PFSK-1 (cell line): ENCODE measurements at regions not wholly inside any gene's neighbourhood (a gene's known extent, or its start where the extent isn't known, plus 50 kb on each side); places are given as distances from the start of the nearest gene placed in this dataset.

ENCODE experiments used
- POLR2AphosphoS5 ChIP-seq: IDR thresholded peaks from 2 replicates; pipeline ENCODE4 v1.6.1; 2012; ENCODE audit warnings: low read depth, mild to moderate bottlenecking, control low read depth, low read length, moderate library complexity
- REST ChIP-seq, 2 experiments: IDR thresholded peaks; 2 replicates each; pipeline versions ENCODE4 v1.6.1 to v1.8.0; 2011 to 2012; ENCODE audit warnings: low read depth in 2 of 2, low read length in 2 of 2, control low read depth in 1 of 2, inconsistent platforms in 1 of 2, mild to moderate bottlenecking in 1 of 2, moderate library complexity in 1 of 2; ENCODE audit not compliant: insufficient read depth in 1 of 2
- SIN3A ChIP-seq: IDR thresholded peaks from 2 replicates; pipeline ENCODE4 v1.6.1; 2012; ENCODE audit warnings: mild to moderate bottlenecking, low read length, moderate library complexity, borderline replicate concordance; ENCODE audit not compliant: insufficient read depth

DNA sequence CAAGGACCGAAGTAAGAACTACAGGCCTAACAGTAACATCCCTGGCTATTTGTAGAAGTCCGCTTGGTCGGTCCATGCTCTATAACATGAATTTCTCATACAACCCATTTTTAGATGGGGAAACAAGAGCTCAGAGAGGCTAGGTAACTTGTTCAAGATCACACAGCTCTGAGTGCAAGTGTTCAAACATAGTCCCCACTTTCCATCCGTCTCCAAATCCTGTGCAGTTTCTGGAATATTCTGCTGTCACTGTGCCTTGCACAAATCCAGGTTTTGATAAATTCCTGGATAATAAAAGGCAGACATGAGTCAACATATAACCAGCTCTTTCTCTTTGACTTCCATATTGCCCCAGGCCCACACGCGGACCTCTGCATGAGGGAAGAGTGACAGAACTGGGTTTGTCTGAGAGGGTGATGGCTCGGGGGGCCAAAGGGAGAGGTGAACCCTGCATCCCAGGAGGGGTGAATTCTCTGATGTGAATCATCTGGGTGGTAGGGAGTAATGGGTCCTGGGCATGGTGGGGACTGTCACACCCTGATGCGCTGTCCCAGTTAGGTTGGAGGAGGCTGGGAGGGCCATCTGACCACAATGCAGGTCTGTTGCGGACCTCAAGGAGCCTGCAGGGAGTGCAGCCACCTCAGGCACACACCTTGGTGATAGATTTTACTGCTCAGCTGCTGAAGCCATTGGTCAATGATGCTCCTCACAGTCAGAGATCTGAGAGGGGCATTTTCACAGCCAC lies 162.2 kb downstream of the SMAD6 start:
- no peak for TF ChIP-seq REST (IDR thresholded peaks at IDR 0.05; ENCODE audit: insufficient read depth in 1 of 2, low read depth in 2 of 2, low read length in 2 of 2)
- no peak for TF ChIP-seq POLR2AphosphoS5
- no peak for TF ChIP-seq SIN3A
